ENCODE measurements at regions not wholly inside any gene's neighbourhood (a gene's known extent, or its start where the extent isn't known, plus 50 kb on each side); places are given as distances from the start of the nearest gene placed in this dataset.
"Not testable (repeated sequence)": the region's sequence is repeated elsewhere in the genome, so short reads cannot be mapped to it uniquely, and the experiment has no call there.

GRCh38 chr11:10947935-10948334 is 90.1 kb upstream of the ZBED5 start:
- TF ChIP-seq, protein P1, sequence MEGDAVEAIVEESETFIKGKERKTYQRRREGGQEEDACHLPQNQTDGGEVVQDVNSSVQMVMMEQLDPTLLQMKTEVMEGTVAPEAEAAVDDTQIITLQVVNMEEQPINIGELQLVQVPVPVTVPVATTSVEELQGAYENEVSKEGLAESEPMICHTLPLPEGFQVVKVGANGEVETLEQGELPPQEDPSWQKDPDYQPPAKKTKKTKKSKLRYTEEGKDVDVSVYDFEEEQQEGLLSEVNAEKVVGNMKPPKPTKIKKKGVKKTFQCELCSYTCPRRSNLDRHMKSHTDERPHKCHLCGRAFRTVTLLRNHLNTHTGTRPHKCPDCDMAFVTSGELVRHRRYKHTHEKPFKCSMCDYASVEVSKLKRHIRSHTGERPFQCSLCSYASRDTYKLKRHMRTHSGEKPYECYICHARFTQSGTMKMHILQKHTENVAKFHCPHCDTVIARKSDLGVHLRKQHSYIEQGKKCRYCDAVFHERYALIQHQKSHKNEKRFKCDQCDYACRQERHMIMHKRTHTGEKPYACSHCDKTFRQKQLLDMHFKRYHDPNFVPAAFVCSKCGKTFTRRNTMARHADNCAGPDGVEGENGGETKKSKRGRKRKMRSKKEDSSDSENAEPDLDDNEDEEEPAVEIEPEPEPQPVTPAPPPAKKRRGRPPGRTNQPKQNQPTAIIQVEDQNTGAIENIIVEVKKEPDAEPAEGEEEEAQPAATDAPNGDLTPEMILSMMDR (conservative IDR thresholded peaks at IDR 0.05; ENCODE audit: low read depth, low read length): not testable (repeated sequence)
- not testable (repeated sequence) for TF ChIP-seq EZH2 (IDR thresholded peaks at IDR 0.05; ENCODE audit: borderline replicate concordance, low read depth, low read length, poor library complexity, severe bottlenecking)

Data from A673 (cell line).